ENCODE measurements at regions not wholly inside any gene's neighbourhood (a gene's known extent, or its start where the extent isn't known, plus 50 kb on each side); places are given as distances from the start of the nearest gene placed in this dataset.

GRCh38 chr3:81929697-81930096 is 168.3 kb upstream of the GBE1 start:
- no peaks in the 10 kb centered on the region for H3K9me3 ChIP-seq
- DNase-seq (ENCODE audit: low read depth in 1 of 2, low spot score in 1 of 2) (no peak), ATAC-seq (no peak), FAIRE-seq (no peak)
- POLR2A ChIA-PET = no interaction called here
- no peaks in the 10 kb centered on the region for H3K4me1 ChIP-seq
- no peak overlapping the region for H3K4me2 ChIP-seq
- CTCF ChIA-PET = interaction anchor here (0.6 kb wide), 1 partner anchor 20 kb away, joined by 3 read pairs; no protein-coding TSS in a partner anchor
- no peak overlapping the region for H3K4me3 ChIP-seq
- TF ChIP-seq EHMT2 (IDR thresholded peaks at IDR 0.05; ENCODE audit: low read depth) = no peak
- TF ChIP-seq JUN (IDR thresholded peaks at IDR 0.05) = no peak
- no peak for TF ChIP-seq TP53 (CRISPR knock-in tag; IDR thresholded peaks at IDR 0.05)
- no peak for TF ChIP-seq NPAS2 (CRISPR knock-in tag; IDR thresholded peaks at IDR 0.05; ENCODE audit: borderline replicate concordance)
- TF ChIP-seq HOXB13 (CRISPR knock-in tag; IDR thresholded peaks at IDR 0.05; ENCODE audit: low read depth) = no peak
- no peak for TF ChIP-seq CHD4 (IDR thresholded peaks at IDR 0.05; ENCODE audit: borderline replicate concordance)
- no peak for TF ChIP-seq ESRRA (IDR thresholded peaks at IDR 0.05; ENCODE audit: borderline replicate concordance, low read length)
- TF ChIP-seq TFCP2L1 (CRISPR knock-in tag; IDR thresholded peaks at IDR 0.05) = no peak
- no peak for TF ChIP-seq KDM5A (IDR thresholded peaks at IDR 0.05)
- no peak for TF ChIP-seq FOSL2 (IDR thresholded peaks at IDR 0.05)
- no peak for TF ChIP-seq FOSL2 (CRISPR knock-in tag; IDR thresholded peaks at IDR 0.05)
- no peak for TF ChIP-seq CBX8 (IDR thresholded peaks at IDR 0.05)
- no peak for TF ChIP-seq POLR2AphosphoS2 (conservative IDR thresholded peaks at IDR 0.05; ENCODE audit: low read length)
- no peak overlapping the region for H3K27ac ChIP-seq

- TF ChIP-seq MAFK (IDR thresholded peaks at IDR 0.05; ENCODE audit: partially characterized antibody) = no peak
- TF ChIP-seq BCL3 (IDR thresholded peaks at IDR 0.05) = no peak
- TF ChIP-seq CHD4 (IDR thresholded peaks at IDR 0.05; ENCODE audit: borderline replicate concordance) = no peak
- H3K9me3 ChIP-seq = no peaks in the 10 kb centered on the region
- H3K4me2 ChIP-seq = no peak overlapping the region
- ChIA-PET POLR2A (no interaction called here), CTCF (interaction anchor here (2.0 kb wide), 1 partner anchor 18 kb away, joined by 7 read pairs; no protein-coding TSS in a partner anchor)
- no peaks in the 10 kb centered on the region for H3K4me1 ChIP-seq
- FAIRE-seq (peak; percentile 70), ATAC-seq (no peak), DNase-seq (ENCODE audit: low read depth in 1 of 2, low spot score in 1 of 2) (no peak)
- H3K27ac ChIP-seq = no peak overlapping the region
- 8% methylated on average over 1 of the region's 1 CpG for WGBS (ENCODE audit: missing lambda C conversion rate)
- H3K4me3 ChIP-seq = no peak overlapping the region
Observed at GRCh38 chr3:81927811-81928210, 166.4 kb upstream of the GBE1 start.

- ChIA-PET POLR2A (no interaction called here), CTCF (no interaction called here)
- no peak for ATAC-seq
- Histone ChIP-seq H3K4me2 (no peak overlapping the region), H3K9me3 (no peaks in the 10 kb centered on the region), H3K4me1 (no peaks in the 10 kb centered on the region), H3K27ac (no peak overlapping the region), H3K4me3 (no peak overlapping the region)
- no peak for DNase-seq (ENCODE audit: low read depth in 1 of 2, low spot score in 1 of 2)
- TF ChIP-seq, protein P1, sequence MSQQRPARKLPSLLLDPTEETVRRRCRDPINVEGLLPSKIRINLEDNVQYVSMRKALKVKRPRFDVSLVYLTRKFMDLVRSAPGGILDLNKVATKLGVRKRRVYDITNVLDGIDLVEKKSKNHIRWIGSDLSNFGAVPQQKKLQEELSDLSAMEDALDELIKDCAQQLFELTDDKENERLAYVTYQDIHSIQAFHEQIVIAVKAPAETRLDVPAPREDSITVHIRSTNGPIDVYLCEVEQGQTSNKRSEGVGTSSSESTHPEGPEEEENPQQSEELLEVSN (IDR thresholded peaks at IDR 0.05; ENCODE audit: borderline replicate concordance, low read depth) = no peak
- TF ChIP-seq PHF8 (IDR thresholded peaks at IDR 0.05; ENCODE audit: borderline replicate concordance, low read depth) = no peak
- TF ChIP-seq, protein P2, sequence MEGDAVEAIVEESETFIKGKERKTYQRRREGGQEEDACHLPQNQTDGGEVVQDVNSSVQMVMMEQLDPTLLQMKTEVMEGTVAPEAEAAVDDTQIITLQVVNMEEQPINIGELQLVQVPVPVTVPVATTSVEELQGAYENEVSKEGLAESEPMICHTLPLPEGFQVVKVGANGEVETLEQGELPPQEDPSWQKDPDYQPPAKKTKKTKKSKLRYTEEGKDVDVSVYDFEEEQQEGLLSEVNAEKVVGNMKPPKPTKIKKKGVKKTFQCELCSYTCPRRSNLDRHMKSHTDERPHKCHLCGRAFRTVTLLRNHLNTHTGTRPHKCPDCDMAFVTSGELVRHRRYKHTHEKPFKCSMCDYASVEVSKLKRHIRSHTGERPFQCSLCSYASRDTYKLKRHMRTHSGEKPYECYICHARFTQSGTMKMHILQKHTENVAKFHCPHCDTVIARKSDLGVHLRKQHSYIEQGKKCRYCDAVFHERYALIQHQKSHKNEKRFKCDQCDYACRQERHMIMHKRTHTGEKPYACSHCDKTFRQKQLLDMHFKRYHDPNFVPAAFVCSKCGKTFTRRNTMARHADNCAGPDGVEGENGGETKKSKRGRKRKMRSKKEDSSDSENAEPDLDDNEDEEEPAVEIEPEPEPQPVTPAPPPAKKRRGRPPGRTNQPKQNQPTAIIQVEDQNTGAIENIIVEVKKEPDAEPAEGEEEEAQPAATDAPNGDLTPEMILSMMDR (IDR thresholded peaks at IDR 0.05) = no peak
- no peak for TF ChIP-seq POLR2AphosphoS2 (conservative IDR thresholded peaks at IDR 0.05; ENCODE audit: low read length)
- TF ChIP-seq EHF (CRISPR knock-in tag; IDR thresholded peaks at IDR 0.05) = no peak
- no peak for TF ChIP-seq HDAC2 (IDR thresholded peaks at IDR 0.05)
- TF ChIP-seq RARB (CRISPR knock-in tag; IDR thresholded peaks at IDR 0.05) = no peak
- TF ChIP-seq GATA3 (IDR thresholded peaks at IDR 0.05; ENCODE audit: borderline replicate concordance) = no peak
- no peak for FAIRE-seq
Observed at GRCh38 chr3:81925385-81925784, 163.9 kb upstream of the GBE1 start.
